Endothelial cell of umbilical vein (primary cell): ENCODE measurements at regions not wholly inside any gene's neighbourhood (a gene's known extent, or its start where the extent isn't known, plus 50 kb on each side); places are given as distances from the start of the nearest gene placed in this dataset.
"Not testable (repeated sequence)": the region's sequence is repeated elsewhere in the genome, so short reads cannot be mapped to it uniquely, and the experiment has no call there.

ENCODE experiments used
- EZH2 ChIP-seq: IDR thresholded peaks from 2 replicates; pipeline ENCODE4 v1.6.1; 2012; ENCODE audit warnings: borderline replicate concordance, low read depth, mild to moderate bottlenecking, moderate library complexity, low read length, inconsistent platforms; ENCODE audit not compliant: severe bottlenecking
- FOS ChIP-seq: IDR thresholded peaks from 2 replicates; pipeline ENCODE4 v1.6.1; 2011; ENCODE audit warnings: mild to moderate bottlenecking, low read length, moderate library complexity, borderline replicate concordance; ENCODE audit not compliant: insufficient read depth
- JUN ChIP-seq: IDR thresholded peaks from 2 replicates; pipeline ENCODE4 v1.6.1; 2011; ENCODE audit warnings: borderline replicate concordance, low read depth; ENCODE audit not compliant: insufficient read length, insufficient read depth
- MYC ChIP-seq: IDR thresholded peaks from one replicate; pipeline ENCODE4 v1.6.1; 2011; ENCODE audit warnings: mild to moderate bottlenecking, low read depth, low read length
- POLR2A ChIP-seq: IDR thresholded peaks from 2 replicates; pipeline ENCODE4 v1.6.1; 2012; ENCODE audit warnings: low read depth, mild to moderate bottlenecking, control low read depth, low read length
- POLR2AphosphoS5 ChIP-seq: IDR thresholded peaks from 2 replicates; pipeline ENCODE4 v1.6.1; 2012; ENCODE audit warnings: low read depth, mild to moderate bottlenecking, control low read depth, low read length, moderate library complexity; ENCODE audit not compliant: insufficient read depth
- TF ChIP-seq, protein P1 (sequence below), 2 donors: IDR thresholded peaks; 1 replicate in 1 of 2; 2 replicates in 1 of 2; pipeline ENCODE4 v1.5.1; 2011; ENCODE audit warnings: low read length in 2 of 2, mild to moderate bottlenecking in 2 of 2, moderate library complexity in 2 of 2, control low read depth in 1 of 2, inconsistent platforms in 1 of 2, low read depth in 1 of 2; ENCODE audit not compliant: insufficient read depth in 1 of 2; ENCODE audit errors: extremely low read depth in 1 of 2

DNA sequence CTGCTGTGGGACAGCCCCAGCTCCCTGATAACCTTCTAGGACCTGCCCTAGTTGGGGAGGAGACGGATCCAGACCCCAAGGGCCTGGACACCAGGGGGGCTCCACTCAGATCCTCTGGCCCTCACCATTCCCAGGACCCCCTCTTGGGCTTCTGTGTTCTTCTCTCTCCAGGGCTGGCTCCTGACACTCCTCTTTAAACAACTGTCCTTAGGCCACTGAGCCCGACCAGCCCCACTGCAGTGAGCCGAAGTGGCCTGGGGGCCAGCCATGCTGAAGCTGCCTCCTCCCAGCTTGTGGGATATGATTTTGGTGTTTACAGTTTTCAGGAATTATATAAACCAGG, 272.4 kb upstream of the SFSWAP start:
- TF ChIP-seq POLR2A, POLR2AphosphoS5, MYC, JUN, EZH2, FOS: not testable (repeated sequence)
- TF ChIP-seq, protein P1, sequence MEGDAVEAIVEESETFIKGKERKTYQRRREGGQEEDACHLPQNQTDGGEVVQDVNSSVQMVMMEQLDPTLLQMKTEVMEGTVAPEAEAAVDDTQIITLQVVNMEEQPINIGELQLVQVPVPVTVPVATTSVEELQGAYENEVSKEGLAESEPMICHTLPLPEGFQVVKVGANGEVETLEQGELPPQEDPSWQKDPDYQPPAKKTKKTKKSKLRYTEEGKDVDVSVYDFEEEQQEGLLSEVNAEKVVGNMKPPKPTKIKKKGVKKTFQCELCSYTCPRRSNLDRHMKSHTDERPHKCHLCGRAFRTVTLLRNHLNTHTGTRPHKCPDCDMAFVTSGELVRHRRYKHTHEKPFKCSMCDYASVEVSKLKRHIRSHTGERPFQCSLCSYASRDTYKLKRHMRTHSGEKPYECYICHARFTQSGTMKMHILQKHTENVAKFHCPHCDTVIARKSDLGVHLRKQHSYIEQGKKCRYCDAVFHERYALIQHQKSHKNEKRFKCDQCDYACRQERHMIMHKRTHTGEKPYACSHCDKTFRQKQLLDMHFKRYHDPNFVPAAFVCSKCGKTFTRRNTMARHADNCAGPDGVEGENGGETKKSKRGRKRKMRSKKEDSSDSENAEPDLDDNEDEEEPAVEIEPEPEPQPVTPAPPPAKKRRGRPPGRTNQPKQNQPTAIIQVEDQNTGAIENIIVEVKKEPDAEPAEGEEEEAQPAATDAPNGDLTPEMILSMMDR (IDR thresholded peaks at IDR 0.05; ENCODE audit: extremely low read depth in 1 of 2, insufficient read depth in 1 of 2, low read depth in 1 of 2, low read length in 2 of 2), result not testable (repeated sequence)
